Upper lobe of left lung (tissue), 6 donors: ENCODE measurements at regions not wholly inside any gene's neighbourhood (a gene's known extent, or its start where the extent isn't known, plus 50 kb on each side); places are given as distances from the start of the nearest gene placed in this dataset.

Experiments used
- ATAC-seq, 2 donors: fragments of 200-7000 bp; cut with Tn5 transposase; one replicate each; pipeline ENCODE4 v1.9.1; 2022; ENCODE audit warnings: mild to moderate bottlenecking in 2 of 2, moderate library complexity in 2 of 2; ENCODE audit not compliant: low FRiP score in 2 of 2
- DNase-seq, 2 donors: peaks; one replicate each; pipeline ENCODE4 v3.0.0-alpha.2; 2019 to 2020
- H3K27ac ChIP-seq, 4 donors: fragments of 200-600 bp; sonication (generic); one replicate each; pipeline ENCODE4 v1.5.1; 2016 to 2019
- H3K27me3 ChIP-seq, 4 donors: fragments of 200-600 bp; sonication (generic); one replicate each; pipeline ENCODE4 v1.5.1; 2017 to 2019
- H3K36me3 ChIP-seq, 4 donors: fragments of 200-600 bp; sonication (generic); one replicate each; pipeline ENCODE4 v1.5.1; 2016 to 2019
- H3K4me1 ChIP-seq, 4 donors: fragments of 200-600 bp; sonication (generic); one replicate each; pipeline ENCODE4 v1.5.1; 2018 to 2019
- H3K4me3 ChIP-seq, 4 donors: fragments of 200-600 bp; sonication (generic); one replicate each; pipeline ENCODE4 v1.5.1; 2017 to 2019; ENCODE audit warnings: mild to moderate bottlenecking in 2 of 4, moderate library complexity in 1 of 4
- H3K9me3 ChIP-seq, 4 donors: fragments of 200-600 bp; sonication (generic); one replicate each; pipeline ENCODE4 v1.5.1; 2018 to 2019
- CTCF ChIP-seq, 6 experiments: fragments of 450-650 bp in 4 of 6; fragments of 200-600 bp in 2 of 6; sonication (generic) in 2 of 6; IDR thresholded peaks; one replicate each; pipeline ENCODE4 v1.5.1; 2016 to 2019; ENCODE audit warnings: antibody characterized with exemption in 6 of 6
- EP300 ChIP-seq, 4 donors: sonication (generic); formaldehyde crosslinking; IDR thresholded peaks; one replicate each; pipeline ENCODE4 v1.5.1; 2017; ENCODE audit warnings: antibody characterized with exemption in 4 of 4, control low read depth in 2 of 4
- POLR2A ChIP-seq, 4 donors: fragments of 450-650 bp; IDR thresholded peaks; one replicate each; pipeline ENCODE4 v1.5.1; 2016 to 2017; ENCODE audit warnings: antibody characterized with exemption in 4 of 4, mild to moderate bottlenecking in 2 of 4
- POLR2AphosphoS5 ChIP-seq, 2 donors: sonication (generic); formaldehyde crosslinking; IDR thresholded peaks; one replicate each; pipeline ENCODE4 v1.5.1; 2017; ENCODE audit warnings: antibody characterized with exemption in 2 of 2
- WGBS, 2 donors: methylation state at CpG; one replicate each; pipeline ENCODE4 v1.1.5; 2017 to 2018; 5-methylcytosine and 5-hydroxymethylcytosine counted together
- donor health status: DM: no; HTN: no; CAD: no; lungs with moderate emphysema.
- donor health status: DM: no; HTN: yes; CAD: no; lungs with severe emphysema.

GRCh38 chr2:220366765-220367164, 739.3 kb downstream of the SLC4A3 start:
- Histone ChIP-seq H3K9me3 (no peaks in the 10 kb centered on the region), H3K36me3 (no peaks in the 10 kb centered on the region), H3K27ac (no peak overlapping the region), H3K27me3 (no peaks in the 10 kb centered on the region), H3K4me1 (no peaks in the 10 kb centered on the region), H3K4me3 (no peak overlapping the region)
- no peak for DNase-seq
- no peak for ATAC-seq
- WGBS, 2 donors = 79 to 91% methylated on average over 1 of the region's 1 CpG
- no peak for TF ChIP-seq EP300 (IDR thresholded peaks at IDR 0.05)
- no peak for TF ChIP-seq POLR2AphosphoS5 (IDR thresholded peaks at IDR 0.05)
- TF ChIP-seq POLR2A (IDR thresholded peaks at IDR 0.05) = no peak
- TF ChIP-seq CTCF (IDR thresholded peaks at IDR 0.05) = no peak

GRCh38 chr2:220370764-220371163, 743.3 kb downstream of the SLC4A3 start:
- no peak overlapping the region for H3K27ac ChIP-seq
- no peak overlapping the region for H3K4me3 ChIP-seq
- no peak for DNase-seq
- no peaks in the 10 kb centered on the region for H3K36me3 ChIP-seq
- TF ChIP-seq EP300 (IDR thresholded peaks at IDR 0.05) (no peak), CTCF (IDR thresholded peaks at IDR 0.05) (no peak), POLR2AphosphoS5 (IDR thresholded peaks at IDR 0.05) (no peak), POLR2A (IDR thresholded peaks at IDR 0.05) (no peak)
- no peaks in the 10 kb centered on the region for H3K27me3 ChIP-seq
- H3K9me3 ChIP-seq = no peaks in the 10 kb centered on the region
- ATAC-seq = no peak
- H3K4me1 ChIP-seq = no peaks in the 10 kb centered on the region

GRCh38 chr2:220371211-220371610, 743.8 kb downstream of the SLC4A3 start:
- Histone ChIP-seq H3K36me3 (no peaks in the 10 kb centered on the region), H3K4me3 (no peak overlapping the region), H3K27me3 (no peaks in the 10 kb centered on the region), H3K27ac (no peak overlapping the region), H3K4me1 (no peaks in the 10 kb centered on the region), H3K9me3 (no peaks in the 10 kb centered on the region)
- TF ChIP-seq EP300 (IDR thresholded peaks at IDR 0.05) (no peak), CTCF (IDR thresholded peaks at IDR 0.05) (no peak), POLR2AphosphoS5 (IDR thresholded peaks at IDR 0.05) (no peak), POLR2A (IDR thresholded peaks at IDR 0.05) (no peak)
- DNase-seq (no peak), ATAC-seq (no peak)
- WGBS, 2 donors = 43 to 45% methylated on average over 2 of the region's 2 CpGs

GRCh38 chr2:220373878-220374277, 746.4 kb downstream of the SLC4A3 start:
- ATAC-seq (no peak), DNase-seq (no peak)
- WGBS, 2 donors = 61 to 65% methylated on average over 2 of the region's 2 CpGs

More at GRCh38 chr2:220373878-220374277, 746.4 kb downstream of the SLC4A3 start:
- Histone ChIP-seq H3K4me1 (no peaks in the 10 kb centered on the region), H3K27ac (no peak overlapping the region), H3K36me3 (no peaks in the 10 kb centered on the region), H3K4me3 (no peak overlapping the region), H3K9me3 (no peaks in the 10 kb centered on the region), H3K27me3 (no peaks in the 10 kb centered on the region)
- no peak for TF ChIP-seq CTCF (IDR thresholded peaks at IDR 0.05)
- TF ChIP-seq EP300 (IDR thresholded peaks at IDR 0.05) = no peak
- TF ChIP-seq POLR2A (IDR thresholded peaks at IDR 0.05) = no peak
- no peak for TF ChIP-seq POLR2AphosphoS5 (IDR thresholded peaks at IDR 0.05)
